ENCODE measurements at regions not wholly inside any gene's neighbourhood (a gene's known extent, or its start where the extent isn't known, plus 50 kb on each side); places are given as distances from the start of the nearest gene placed in this dataset.

DNA sequence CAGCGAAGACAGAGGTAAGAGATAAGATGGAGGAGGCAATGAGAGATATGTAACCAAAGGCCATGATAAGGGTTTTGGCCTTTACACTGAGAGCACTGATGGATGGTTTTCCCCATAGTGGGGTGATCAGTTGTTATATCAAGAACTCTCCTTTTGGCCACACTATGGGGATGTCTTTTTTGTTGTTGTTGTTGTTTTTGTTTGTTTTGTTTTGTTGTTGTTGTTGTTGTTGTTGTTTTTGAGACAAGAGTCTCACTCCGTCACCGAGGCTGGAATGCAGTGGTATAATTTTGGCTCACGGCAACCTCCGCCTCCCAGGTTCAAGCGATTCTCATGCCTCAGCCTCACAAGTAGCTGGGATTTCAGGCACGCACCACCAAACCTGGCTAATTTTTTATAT, 244.8 kb upstream of the DYNLRB2 start:
- H3K14ac ChIP-seq (ENCODE audit: insufficient read depth, low read length), result no peak overlapping the region
- H3K4me3 Mint-ChIP-seq, result no peak overlapping the region
- no peaks in the 10 kb centered on the region for H4K20me1 ChIP-seq (ENCODE audit: control insufficient read depth, insufficient read depth, insufficient read length)
- WGBS (ENCODE audit: extremely low coverage, insufficient read length, low lambda C conversion rate), result no CpG with 5 or more reads among the region's 7 CpGs
- no peak overlapping the region for H2BK5ac ChIP-seq (ENCODE audit: insufficient read length, low read length)
- no peak overlapping the region for H2BK20ac ChIP-seq (ENCODE audit: low read depth, low read length, poor library complexity, severe bottlenecking)
- H2AFZ ChIP-seq (ENCODE audit: low read length), result no peak overlapping the region
- H3K79me2 ChIP-seq (ENCODE audit: insufficient read depth, low read length), result no peaks in the 10 kb centered on the region
- no peak overlapping the region for H3K23ac ChIP-seq (ENCODE audit: insufficient read length, low read depth, low read length)
- H4K8ac ChIP-seq (replicated peaks; ENCODE audit: insufficient read length, low read depth, low read length), result no peak overlapping the region
- H2BK15ac ChIP-seq (ENCODE audit: low read depth, low read length), result no peak overlapping the region
- no peaks in the 10 kb centered on the region; a peak in 1 of 5 replicates for H3K9me3 Mint-ChIP-seq
- TF ChIP-seq, protein P1, sequence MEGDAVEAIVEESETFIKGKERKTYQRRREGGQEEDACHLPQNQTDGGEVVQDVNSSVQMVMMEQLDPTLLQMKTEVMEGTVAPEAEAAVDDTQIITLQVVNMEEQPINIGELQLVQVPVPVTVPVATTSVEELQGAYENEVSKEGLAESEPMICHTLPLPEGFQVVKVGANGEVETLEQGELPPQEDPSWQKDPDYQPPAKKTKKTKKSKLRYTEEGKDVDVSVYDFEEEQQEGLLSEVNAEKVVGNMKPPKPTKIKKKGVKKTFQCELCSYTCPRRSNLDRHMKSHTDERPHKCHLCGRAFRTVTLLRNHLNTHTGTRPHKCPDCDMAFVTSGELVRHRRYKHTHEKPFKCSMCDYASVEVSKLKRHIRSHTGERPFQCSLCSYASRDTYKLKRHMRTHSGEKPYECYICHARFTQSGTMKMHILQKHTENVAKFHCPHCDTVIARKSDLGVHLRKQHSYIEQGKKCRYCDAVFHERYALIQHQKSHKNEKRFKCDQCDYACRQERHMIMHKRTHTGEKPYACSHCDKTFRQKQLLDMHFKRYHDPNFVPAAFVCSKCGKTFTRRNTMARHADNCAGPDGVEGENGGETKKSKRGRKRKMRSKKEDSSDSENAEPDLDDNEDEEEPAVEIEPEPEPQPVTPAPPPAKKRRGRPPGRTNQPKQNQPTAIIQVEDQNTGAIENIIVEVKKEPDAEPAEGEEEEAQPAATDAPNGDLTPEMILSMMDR (conservative IDR thresholded peaks at IDR 0.05), result no peak
- no peak overlapping the region for H2BK120ac ChIP-seq (ENCODE audit: low read depth, low read length, poor library complexity, severe bottlenecking)
- H3K4ac ChIP-seq (ENCODE audit: low read depth, low read length), result no peak overlapping the region
- no peak overlapping the region for H3K27ac Mint-ChIP-seq
- no peak overlapping the region for H4K5ac ChIP-seq (ENCODE audit: insufficient read length, low read depth, low read length)
- no peak overlapping the region for H3K9ac ChIP-seq (ENCODE audit: extremely low read depth, insufficient read length, low read length)
- no peaks in the 10 kb centered on the region for H3K27me3 Mint-ChIP-seq (ENCODE audit: low read depth)
- H3K36me3 Mint-ChIP-seq (ENCODE audit: insufficient read depth in 1 of 3, low read depth in 3 of 3), result 0 out of 7 replicates have a peak, but pooled peaks cover 0 to 3% (median 0%) of the 10 kb centered on the region in 3 experiments
- H3T11ph ChIP-seq (ENCODE audit: low read length), result no peak overlapping the region
- H2AK5ac ChIP-seq (ENCODE audit: insufficient read length, low read length), result no peak overlapping the region
- DNase-seq, result no peak
- no peak overlapping the region for H3K4me2 ChIP-seq (ENCODE audit: insufficient read depth, insufficient read length, low read length)
- H3K23me2 ChIP-seq (ENCODE audit: insufficient read length, low read depth, low read length, poor library complexity, severe bottlenecking), result no peaks in the 10 kb centered on the region
- no peaks in the 10 kb centered on the region for H3K9me3 ChIP-seq (ENCODE audit: control insufficient read depth, low read depth, low read length)
- no peak overlapping the region for H3K18ac ChIP-seq (ENCODE audit: insufficient read length, low read depth, low read length)
- H3K27me3 ChIP-seq (ENCODE audit: insufficient read depth, low read length), result no peaks in the 10 kb centered on the region
- H3K56ac ChIP-seq (ENCODE audit: insufficient read length, low read depth, low read length), result no peak overlapping the region
- H3K79me1 ChIP-seq (ENCODE audit: insufficient read depth, low read depth, low read length, poor library complexity, severe bottlenecking), result no peaks in the 10 kb centered on the region
- no peak overlapping the region for H4K91ac ChIP-seq (ENCODE audit: insufficient read length, low read depth, low read length)
- H2BK12ac ChIP-seq (ENCODE audit: insufficient read length, low read depth, low read length), result no peak overlapping the region
- H3K4me1 Mint-ChIP-seq, result no peaks in the 10 kb centered on the region
- no peaks in the 10 kb centered on the region for H3K4me1 ChIP-seq (ENCODE audit: insufficient read depth, low read length)
- H3K27ac ChIP-seq (ENCODE audit: insufficient read length, low read depth, low read length), result no peak overlapping the region

Measured in H9 (cell line).